H1 (cell line): ENCODE measurements at regions not wholly inside any gene's neighbourhood (a gene's known extent, or its start where the extent isn't known, plus 50 kb on each side); places are given as distances from the start of the nearest gene placed in this dataset.

Experiments used
- CTCF ChIA-PET: fragments of 300-600 bp; sonication (Branson Sonifier 250); formaldehyde crosslinking; loops from one replicate; lab custom pipeline; 2021; ENCODE audit not compliant: partially characterized antibody; lab: Charles Lee
- POLR2A ChIA-PET: fragments of 300-600 bp; sonication (Branson Sonifier 250); formaldehyde crosslinking; loops from one replicate; lab custom pipeline; 2021; ENCODE audit warnings: inconsistent platforms; ENCODE audit not compliant: partially characterized antibody; lab: Charles Lee
- DNase-seq, 2 experiments: peaks; one replicate each; pipeline versions ENCODE4 v3.0.0 to v3.0.0-alpha.2; 2010 to 2022; ENCODE audit warnings: low spot score in 2 of 2, low read depth in 1 of 2, mixed read lengths in 1 of 2
- FAIRE-seq: peaks from 2 replicates; lab custom pipeline; 2011; peaks lifted over from hg19 to GRCh38; lab: Jason Lieb, UNC
- H2AFZ ChIP-seq: 2 replicates; pipeline ENCODE4 v1.8.1; 2012; ENCODE audit warnings: low read length, inconsistent platforms
- H2AK5ac ChIP-seq: 2 replicates; pipeline ENCODE4 v1.6.1; 2013; ENCODE audit warnings: low read depth, low read length
- H2BK120ac ChIP-seq: replicated peaks from 2 replicates; pipeline ENCODE3; 2013; ENCODE audit warnings: low read depth, low read length, inconsistent platforms
- H2BK12ac ChIP-seq: 2 replicates; pipeline ENCODE4 v1.6.1; 2013; ENCODE audit warnings: low read depth, low read length
- H2BK15ac ChIP-seq: 2 replicates; pipeline ENCODE4 v1.6.1; 2013; ENCODE audit warnings: low read length
- H2BK20ac ChIP-seq: 2 replicates; pipeline ENCODE4 v1.6.1; 2013; ENCODE audit warnings: low read length
- H2BK5ac ChIP-seq: 2 replicates; pipeline ENCODE4 v1.6.1; 2013; ENCODE audit warnings: low read depth, low read length
- H3K14ac ChIP-seq: 2 replicates; pipeline ENCODE4 v1.6.1; 2013; ENCODE audit warnings: inconsistent platforms; ENCODE audit not compliant: insufficient read length
- H3K18ac ChIP-seq: 2 replicates; pipeline ENCODE4 v1.6.1; 2013; ENCODE audit warnings: low read length; ENCODE audit errors: extremely low read depth
- H3K23ac ChIP-seq: 2 replicates; pipeline ENCODE4 v1.6.1; 2013; ENCODE audit warnings: inconsistent platforms; ENCODE audit not compliant: insufficient read length
- H3K23me2 ChIP-seq: 2 replicates; pipeline ENCODE4 v1.6.1; 2013; ENCODE audit warnings: low read depth, low read length
- H3K27ac ChIP-seq: 2 replicates; pipeline ENCODE4 v1.6.1; 2011; ENCODE audit warnings: low read depth, low read length, inconsistent platforms
- H3K27me3 ChIP-seq, 4 experiments: replicated peaks in 1 of 4; 1 replicate in 1 of 4; 2 replicates in 3 of 4; pipeline versions ENCODE4 v1.6.1 to v1.8.1; 2011 to 2013; ENCODE audit warnings: low read length in 3 of 4, mild to moderate bottlenecking in 3 of 4, inconsistent platforms in 2 of 4, mixed read lengths in 2 of 4, moderate library complexity in 1 of 4; ENCODE audit not compliant: control insufficient read depth in 3 of 4, insufficient read depth in 3 of 4; ENCODE audit errors: extremely low read depth in 1 of 4
- H3K36me3 ChIP-seq, 4 experiments: 2 replicates each; pipeline versions ENCODE4 v1.6.1 to v1.8.1; 2011 to 2013; ENCODE audit warnings: mild to moderate bottlenecking in 4 of 4, low read length in 3 of 4, moderate library complexity in 2 of 4, control low read depth in 1 of 4, inconsistent platforms in 1 of 4; ENCODE audit not compliant: insufficient read depth in 4 of 4, control insufficient read depth in 2 of 4
- H3K4ac ChIP-seq: replicated peaks from 2 replicates; pipeline ENCODE3; 2013; ENCODE audit warnings: low read length, low read depth, mixed read lengths, inconsistent platforms; ENCODE audit not compliant: insufficient read length
- H3K4me1 ChIP-seq, 4 experiments: replicated peaks in 1 of 4; 1 replicate in 1 of 4; 2 replicates in 3 of 4; pipeline versions ENCODE4 v1.6.1 to v1.8.1; 2011 to 2013; ENCODE audit warnings: low read length in 3 of 4, inconsistent platforms in 2 of 4, mixed read lengths in 1 of 4; ENCODE audit not compliant: insufficient read depth in 4 of 4, control insufficient read depth in 3 of 4
- H3K4me2 ChIP-seq, 2 experiments: 2 replicates each; pipeline versions ENCODE4 v1.6.1 to v1.8.1; 2011 to 2013; ENCODE audit warnings: low read depth in 2 of 2, low read length in 2 of 2, control low read depth in 1 of 2, inconsistent platforms in 1 of 2, mild to moderate bottlenecking in 1 of 2; ENCODE audit not compliant: insufficient read depth in 1 of 2
- H3K4me3 ChIP-seq, 4 experiments: fragments of 200-600, 300-600 bp in 1 of 4; sonication (generic), shearing (Covaris generic), sonication (Bioruptor Twin) in 1 of 4; 2 replicates each; pipeline versions ENCODE4 v1.5.1 to v1.8.1; 2011 to 2016; ENCODE audit warnings: low read length in 4 of 4, low read depth in 3 of 4, control low read depth in 2 of 4, inconsistent platforms in 2 of 4, mild to moderate bottlenecking in 2 of 4, mixed read lengths in 1 of 4, moderate library complexity in 1 of 4; ENCODE audit not compliant: insufficient read depth in 2 of 4; ENCODE audit errors: extremely low read depth in 1 of 4
- H3K56ac ChIP-seq: replicated peaks from 2 replicates; pipeline ENCODE3; 2013; ENCODE audit warnings: low read depth, mild to moderate bottlenecking, mixed read lengths, low read length, inconsistent platforms; ENCODE audit not compliant: insufficient read length
- H3K79me1 ChIP-seq: 2 replicates; pipeline ENCODE4 v1.6.1; 2013; ENCODE audit warnings: low read depth, low read length, control low read depth
- H3K79me2 ChIP-seq, 2 experiments: 2 replicates each; pipeline versions ENCODE4 v1.6.1 to v1.8.1; 2012 to 2013; ENCODE audit warnings: low read length in 2 of 2, mild to moderate bottlenecking in 2 of 2, inconsistent platforms in 1 of 2; ENCODE audit not compliant: insufficient read depth in 2 of 2, control insufficient read depth in 1 of 2
- H3K9ac ChIP-seq, 4 experiments: replicated peaks in 1 of 4; 1 replicate in 1 of 4; 2 replicates in 3 of 4; pipeline versions ENCODE4 v1.6.1 to v1.8.1; 2011 to 2013; ENCODE audit warnings: low read depth in 3 of 4, low read length in 3 of 4, control low read depth in 2 of 4, mild to moderate bottlenecking in 2 of 4, moderate library complexity in 2 of 4, inconsistent platforms in 1 of 4; ENCODE audit errors: extremely low read depth in 1 of 4
- H3K9me3 ChIP-seq, 2 experiments: 2 replicates each; pipeline versions ENCODE4 v1.6.1 to v1.8.1; 2012 to 2013; ENCODE audit warnings: mild to moderate bottlenecking in 2 of 2, moderate library complexity in 2 of 2, control low read depth in 1 of 2, inconsistent platforms in 1 of 2, low read depth in 1 of 2, low read length in 1 of 2, mixed read lengths in 1 of 2; ENCODE audit not compliant: insufficient read depth in 2 of 2
- H4K20me1 ChIP-seq, 2 experiments: replicated peaks in 1 of 2; 2 replicates each; pipeline versions ENCODE3 to v1.8.1; 2011 to 2013; ENCODE audit warnings: inconsistent platforms in 2 of 2, low read length in 2 of 2, mild to moderate bottlenecking in 1 of 2; ENCODE audit not compliant: insufficient read depth in 2 of 2, control insufficient read depth in 1 of 2
- H4K5ac ChIP-seq: 2 replicates; pipeline ENCODE4 v1.6.1; 2013; ENCODE audit warnings: low read length, low read depth, mixed read lengths, inconsistent platforms; ENCODE audit not compliant: insufficient read length
- H4K8ac ChIP-seq: 2 replicates; pipeline ENCODE4 v1.8.0; 2013; ENCODE audit warnings: mild to moderate bottlenecking, moderate library complexity, low read length, inconsistent platforms; ENCODE audit not compliant: insufficient read depth; ENCODE audit errors: extremely low read depth
- H4K91ac ChIP-seq: replicated peaks from 2 replicates; pipeline ENCODE3; 2013; ENCODE audit warnings: low read length, mixed read lengths, inconsistent platforms; ENCODE audit not compliant: insufficient read length
- CBX5 ChIP-seq: fragments of 300-800, 300-1000 bp; sonication (generic); IDR thresholded peaks from 2 replicates; pipeline ENCODE4 v1.7.1; 2016; ENCODE audit warnings: antibody characterized with exemption, low read length, low read depth
- CEBPB ChIP-seq: IDR thresholded peaks from 2 replicates; pipeline ENCODE4 v1.6.1; 2012; ENCODE audit warnings: low read depth, low read length
- CTBP2 ChIP-seq: IDR thresholded peaks from 2 replicates; pipeline ENCODE4 v1.7.0; 2011; ENCODE audit warnings: borderline replicate concordance, mild to moderate bottlenecking, moderate library complexity, mixed read lengths, low read length; ENCODE audit not compliant: insufficient read depth, insufficient read length
- EGR1 ChIP-seq: IDR thresholded peaks from 2 replicates; pipeline ENCODE4 v1.6.1; 2011; ENCODE audit warnings: low read depth, low read length, borderline replicate concordance
- KDM4A ChIP-seq: IDR thresholded peaks from one replicate; pipeline ENCODE4 v1.7.1; 2012; ENCODE audit warnings: low read depth, mild to moderate bottlenecking, moderate library complexity, low read length, inconsistent platforms; ENCODE audit not compliant: severe bottlenecking
- MAX ChIP-seq: IDR thresholded peaks from 2 replicates; pipeline ENCODE4 v1.6.1; 2012; ENCODE audit warnings: inconsistent platforms
- POLR2AphosphoS5 ChIP-seq: IDR thresholded peaks from 2 replicates; pipeline ENCODE4 v1.6.1; 2011; ENCODE audit warnings: low read depth, low read length
- POU5F1 ChIP-seq: IDR thresholded peaks from 2 replicates; pipeline ENCODE4 v1.6.1; 2011; ENCODE audit warnings: low read depth, mild to moderate bottlenecking, low read length, moderate library complexity
- RXRA ChIP-seq: IDR thresholded peaks from 2 replicates; pipeline ENCODE4 v1.6.1; 2011; ENCODE audit warnings: low read depth, mild to moderate bottlenecking, low read length, moderate library complexity; ENCODE audit not compliant: insufficient read depth
- SAP30 ChIP-seq: fragments of 300-600 bp; sonication (generic); IDR thresholded peaks from 2 replicates; pipeline ENCODE4 v1.7.1; 2012; ENCODE audit warnings: low read length, moderate library complexity, mild to moderate bottlenecking, inconsistent platforms; ENCODE audit not compliant: insufficient read depth, insufficient replicate concordance
- TAF7 ChIP-seq: optimal IDR thresholded peaks from 2 replicates; pipeline ENCODE3; 2011; ENCODE audit warnings: low read depth, mild to moderate bottlenecking, inconsistent platforms, low read length, moderate library complexity, borderline replicate concordance
- TCF12 ChIP-seq: IDR thresholded peaks from 2 replicates; pipeline ENCODE4 v1.6.1; 2011; ENCODE audit warnings: low read depth, mild to moderate bottlenecking, low read length
- USF2 ChIP-seq: IDR thresholded peaks from 2 replicates; pipeline ENCODE4 v1.6.1; 2011; ENCODE audit warnings: low read length, improper control_type of control experiment
- WGBS, 2 experiments: shearing (Covaris generic) in 1 of 2; methylation state at CpG; one replicate each; pipeline versions ENCODE4 v1.1.6 to v1.1.7; 2013 to 2015; ENCODE audit warnings: low lambda C conversion rate in 2 of 2, mixed read lengths in 2 of 2, inconsistent platforms in 1 of 2, low coverage in 1 of 2, missing lambda C conversion rate in 1 of 2; ENCODE audit not compliant: insufficient replicate concordance in 2 of 2, insufficient coverage in 1 of 2, insufficient read length in 1 of 2; ENCODE audit errors: extremely low coverage in 1 of 2, missing lambda C conversion rate in 1 of 2; 5-methylcytosine and 5-hydroxymethylcytosine counted together

- CTCF ChIA-PET: interaction anchor here (0.6 to 0.9 kb wide), 3 partner anchors 9 to 657 kb away, joined by 3 to 5 read pairs (median 3); no protein-coding TSS in a partner anchor
- TF ChIP-seq TAF7 (no peak), SAP30 (no peak), RXRA (no peak), EGR1 (no peak), CEBPB (no peak), TCF12 (no peak), CTBP2 (no peak), MAX (no peak), POU5F1 (no peak), CBX5 (no peak), USF2 (no peak), KDM4A (no peak), POLR2AphosphoS5 (no peak)
Measured at GRCh38 chr7:156129522-156129921, 317.3 kb upstream of the SHH start.

More at GRCh38 chr7:156129522-156129921, 317.3 kb upstream of the SHH start:
- Histone ChIP-seq H3K27me3 (no peaks in the 10 kb centered on the region), H3K23me2 (no peaks in the 10 kb centered on the region), H3K4me1 (peaks cover 0 to 3% (median 0%) of the 10 kb centered on the region in 4 experiments; a peak in 1 of 7 replicates), H2AK5ac (no peak overlapping the region; the same call in 1 of the 2 replicates), H3K4me3 (no peak overlapping the region), H2BK20ac (no peak overlapping the region), H3K4me2 (no peak overlapping the region), H3K14ac (no peak overlapping the region), H3K79me2 (no peaks in the 10 kb centered on the region), H4K20me1 (no peaks in the 10 kb centered on the region), H3K56ac (no peak overlapping the region), H2BK12ac (no peak overlapping the region), H3K9ac (no peak overlapping the region), H2BK5ac (no peak overlapping the region), H4K91ac (no peak overlapping the region), H3K18ac (no peak overlapping the region), H3K9me3 (no peaks in the 10 kb centered on the region), H3K23ac (no peak overlapping the region), H2BK15ac (no peak overlapping the region), H3K79me1 (no peaks in the 10 kb centered on the region), H2AFZ (peak overlapping the region; percentile 11; the same call in 1 of the 2 replicates), H3K36me3 (no peaks in the 10 kb centered on the region), H2BK120ac (no peak overlapping the region), H4K8ac (no peak overlapping the region), H4K5ac (no peak overlapping the region), H3K27ac (no peak overlapping the region), H3K4ac (peak overlapping the region; percentile 25)
- POLR2A ChIA-PET: interaction anchor here (0.6 kb wide), 1 partner anchor 44 kb away, joined by 3 read pairs; no protein-coding TSS in a partner anchor
- FAIRE-seq: no peak
- DNase-seq: no peak
- WGBS, 2 experiments: 94% methylated on average over 12 of the region's 12 CpGs; no CpG with 5 or more reads in 1 of the 2 experiments
